Kidney (tissue), 13 donors: ENCODE measurements at regions not wholly inside any gene's neighbourhood (a gene's known extent, or its start where the extent isn't known, plus 50 kb on each side); places are given as distances from the start of the nearest gene placed in this dataset.

Source experiments
- DNase-seq, 5 donors: peaks; one replicate each; pipeline ENCODE4 v3.0.0-alpha.2; 2013 to 2020
- FAIRE-seq: peaks from 2 replicates; lab custom pipeline; 2012; peaks lifted over from hg19 to GRCh38; lab: Jason Lieb, UNC
- H3K27ac ChIP-seq, 2 donors: one replicate each; pipeline ENCODE4 v1.7.0; 2013; ENCODE audit warnings: low read depth in 2 of 2, low read length in 2 of 2, inconsistent platforms in 1 of 2
- H3K27me3 ChIP-seq: one replicate; pipeline ENCODE4 v1.7.1; 2013; ENCODE audit warnings: low read length, inconsistent platforms; ENCODE audit not compliant: control insufficient read depth, insufficient read depth
- H3K36me3 ChIP-seq, 3 donors: one replicate each; pipeline versions ENCODE4 v1.7.0 to v1.7.1; 2013; ENCODE audit warnings: low read length in 3 of 3, control low read depth in 1 of 3, inconsistent platforms in 1 of 3; ENCODE audit not compliant: insufficient read depth in 3 of 3, control insufficient read depth in 2 of 3
- H3K4me1 ChIP-seq, 3 donors: one replicate each; pipeline versions ENCODE4 v1.7.0 to v1.7.1; 2013; ENCODE audit warnings: low read length in 3 of 3, inconsistent platforms in 1 of 3, low read depth in 1 of 3; ENCODE audit not compliant: control insufficient read depth in 2 of 3, insufficient read depth in 2 of 3
- H3K4me3 ChIP-seq, 3 donors: one replicate each; pipeline versions ENCODE4 v1.7.0 to v1.8.1; 2013; ENCODE audit warnings: low read length in 3 of 3, control low read depth in 1 of 3, inconsistent platforms in 1 of 3
- H3K9ac ChIP-seq, 3 donors: one replicate each; pipeline versions ENCODE4 v1.7.0 to v1.7.1; 2013; ENCODE audit warnings: low read length in 3 of 3, control low read depth in 1 of 3, inconsistent platforms in 1 of 3
- H3K9me3 ChIP-seq, 3 donors: one replicate each; pipeline versions ENCODE4 v1.7.0 to v1.7.1; 2013; ENCODE audit warnings: low read length in 3 of 3, control low read depth in 1 of 3, inconsistent platforms in 1 of 3; ENCODE audit not compliant: control insufficient read depth in 2 of 3, insufficient read depth in 1 of 3
- CTCF ChIP-seq: IDR thresholded peaks from 3 replicates; pipeline ENCODE4 v1.5.1; 2012; ENCODE audit warnings: mild to moderate bottlenecking, moderate library complexity, borderline replicate concordance; ENCODE audit not compliant: insufficient read depth; ENCODE audit errors: extremely low read depth
- intact Hi-C: fragments of 100-400 bp; cut with DNase I; formaldehyde crosslinking; loops from one replicate; pipeline ENCODE4 v1.11.1; 2022
- donor health status: control.
- donor health status: control.
- donor health status: control.
- donor health status: control.
- donor health status: control.
- donor health status: DM: yes; HTN: yes; CAD: no.
- donor health status: Normal renal cell carcinoma (clear cell type).

- Histone ChIP-seq H3K9me3 (no peaks in the 10 kb centered on the region), H3K36me3 (no peaks in the 10 kb centered on the region), H3K27ac (no peak overlapping the region), H3K9ac (no peak overlapping the region), H3K4me3 (no peak overlapping the region), H3K27me3 (no peaks in the 10 kb centered on the region), H3K4me1 (peaks cover 5 to 9% (median 5%) of the 10 kb centered on the region in 3 donors)
- DNase-seq (no peak), FAIRE-seq (no peak)
- intact Hi-C loops, result no loop called here
- no peak for TF ChIP-seq CTCF
These were observed 129.3 kb upstream of the MAP1LC3B2 start for GRCh38 chr12:116429826-116430360.

GRCh38 chr12:116430911-116431565, 128.1 kb upstream of the MAP1LC3B2 start:
- intact Hi-C loops, result no loop called here
- no peak for TF ChIP-seq CTCF
- FAIRE-seq (no peak), DNase-seq (no peak)
- H3K4me3 ChIP-seq, result no peak overlapping the region
- no peaks in the 10 kb centered on the region for H3K9me3 ChIP-seq
- H3K4me1 ChIP-seq, result peaks cover 4 to 9% (median 5%) of the 10 kb centered on the region in 3 donors
- no peaks in the 10 kb centered on the region for H3K27me3 ChIP-seq
- H3K36me3 ChIP-seq, result no peaks in the 10 kb centered on the region
- no peak overlapping the region for H3K9ac ChIP-seq
- no peak overlapping the region for H3K27ac ChIP-seq

- Histone ChIP-seq H3K27me3 (no peaks in the 10 kb centered on the region), H3K4me3 (no peak overlapping the region), H3K9me3 (no peaks in the 10 kb centered on the region), H3K4me1 (peaks cover 2 to 7% (median 5%) of the 10 kb centered on the region in 3 donors), H3K9ac (no peak overlapping the region), H3K36me3 (no peaks in the 10 kb centered on the region), H3K27ac (no peak overlapping the region)
- DNase-seq, result no peak
- FAIRE-seq, result no peak
- no peak for TF ChIP-seq CTCF
- intact Hi-C loops, result no loop called here
These were observed 127.4 kb upstream of the MAP1LC3B2 start for GRCh38 chr12:116431677-116432300.
